GM19324 (cell line): ENCODE measurements at regions not wholly inside any gene's neighbourhood (a gene's known extent, or its start where the extent isn't known, plus 50 kb on each side); places are given as distances from the start of the nearest gene placed in this dataset.
"Not testable (repeated sequence)": the region's sequence is repeated elsewhere in the genome, so short reads cannot be mapped to it uniquely, and the experiment has no call there.

Experiments used
- ATAC-seq: cut with Tn5 transposase; IDR thresholded peaks from one replicate; pipeline ENCODE4 v1.9.1; 2021; ENCODE audit warnings: mild to moderate bottlenecking, moderate library complexity; ENCODE audit not compliant: unreplicated experiment, low FRiP score

- ATAC-seq: no peak
These were observed 137.7 kb downstream of the AHR start for GRCh38 chr7:17436126-17436525.

- no peak for ATAC-seq
These were observed 139.1 kb downstream of the AHR start for GRCh38 chr7:17437586-17437985.

- ATAC-seq: not testable (repeated sequence)
These were observed 141.8 kb downstream of the AHR start for GRCh38 chr7:17440025-17440784.

DNA sequence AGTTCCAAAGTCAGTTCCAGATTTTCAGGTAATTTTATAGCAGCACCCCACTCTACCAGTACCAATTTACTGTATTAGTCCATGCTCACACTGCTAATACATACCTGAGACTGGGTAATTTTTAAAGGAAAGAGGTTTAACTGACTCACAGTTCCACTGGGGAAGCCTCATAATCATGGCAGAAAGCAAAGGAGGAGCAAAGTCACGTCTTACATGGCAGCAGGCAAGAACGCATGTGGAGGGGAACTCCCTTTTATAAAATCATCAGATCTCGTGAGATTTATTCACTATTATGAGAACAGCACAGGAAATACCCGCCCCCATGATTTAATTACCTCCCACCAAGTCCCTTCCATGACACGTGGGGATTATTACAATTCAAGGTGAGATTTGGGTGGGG, 142.4 kb downstream of the AHR start:
- ATAC-seq: no peak

DNA sequence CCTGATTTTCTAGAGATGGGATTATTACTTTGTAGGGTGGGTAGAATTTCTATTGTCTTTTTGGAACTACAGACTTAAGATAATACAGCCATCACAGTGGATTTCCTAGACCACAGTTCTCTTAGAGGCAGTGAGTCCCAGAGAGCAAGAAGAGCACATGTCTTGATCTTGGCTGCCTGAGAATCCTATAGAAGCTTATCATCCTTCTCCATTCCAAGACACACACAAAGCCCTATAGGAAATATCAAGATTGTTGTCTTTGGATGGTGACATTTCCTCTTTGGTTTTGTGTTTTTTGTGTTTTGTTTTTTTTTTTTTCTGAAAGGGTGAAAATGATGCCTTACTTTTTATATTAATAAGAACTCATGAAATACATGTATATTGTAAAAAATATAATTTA, 143.1 kb downstream of the AHR start:
- ATAC-seq: no peak

DNA sequence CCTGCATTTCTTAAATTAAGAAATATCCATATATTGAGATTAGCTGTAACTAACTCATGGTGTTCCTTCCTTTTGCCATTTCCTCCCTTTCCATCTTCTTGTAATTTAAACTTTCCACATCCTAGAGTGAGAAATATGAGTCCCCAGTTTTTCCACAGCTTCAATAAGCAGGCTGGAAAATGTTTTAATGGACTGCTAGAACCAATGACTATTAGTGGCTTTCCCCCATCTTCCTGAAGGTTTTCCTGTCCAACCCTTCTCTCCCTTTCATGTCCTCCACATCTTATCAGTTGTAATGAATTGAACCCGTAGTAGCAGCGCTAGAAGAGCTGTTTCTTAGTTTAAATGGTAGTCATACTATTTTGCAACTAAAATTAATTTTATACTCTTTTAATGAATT, 145.7 kb downstream of the AHR start:
- ATAC-seq: no peak

DNA sequence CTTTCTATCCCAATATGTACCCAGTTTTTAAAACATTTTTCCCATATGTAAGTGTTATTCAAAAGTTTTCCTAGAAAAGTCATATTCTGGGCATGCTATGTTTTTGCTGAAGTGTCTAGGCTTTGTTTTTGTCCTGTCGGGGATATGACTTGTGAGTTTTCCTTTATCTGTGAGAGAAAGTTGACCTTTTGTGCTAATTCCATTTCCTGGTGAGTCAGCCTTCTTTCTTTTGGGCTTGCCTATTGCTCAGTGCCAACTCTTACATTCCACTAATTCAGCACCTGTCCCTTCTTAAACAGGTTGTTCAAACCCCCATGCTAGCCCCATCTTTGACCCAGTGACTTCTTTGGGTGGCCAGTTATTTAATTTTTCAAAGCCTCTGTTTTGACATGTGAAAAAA, 146.2 kb downstream of the AHR start:
- ATAC-seq: no peak

DNA sequence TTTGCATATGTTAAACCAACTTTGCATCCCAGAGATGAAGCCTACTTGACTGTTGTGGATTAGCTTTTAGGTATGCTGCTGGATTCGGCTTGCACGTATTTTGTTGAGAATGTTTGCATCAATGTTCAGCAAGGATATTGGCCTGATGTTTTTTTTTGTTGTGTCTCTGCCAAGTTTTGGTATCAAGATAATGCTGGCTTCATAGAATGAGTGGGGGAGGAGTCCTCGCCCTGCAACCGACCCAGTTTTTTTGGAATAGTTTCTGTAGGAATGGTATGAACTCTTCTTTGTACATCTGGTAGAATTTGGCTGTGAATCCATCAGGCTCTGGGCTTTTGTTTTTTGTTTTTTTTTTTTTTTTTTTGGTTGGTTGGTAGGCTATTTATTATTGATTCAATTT, 147.9 kb downstream of the AHR start:
- ATAC-seq: no peak

GRCh38 chr7:17447728-17448478, 149.5 kb downstream of the AHR start:
- ATAC-seq: no peak

- ATAC-seq: no peak
These were observed 150.3 kb downstream of the AHR start for GRCh38 chr7:17448479-17449423.

GRCh38 chr7:17456541-17456940, 158.1 kb downstream of the AHR start:
- no peak for ATAC-seq

- no peak for ATAC-seq
These were observed 161.5 kb downstream of the AHR start for GRCh38 chr7:17460001-17460400.

- ATAC-seq: no peak
These were observed 162.2 kb downstream of the AHR start for GRCh38 chr7:17460665-17461064.

GRCh38 chr7:17462131-17462631, 163.7 kb downstream of the AHR start:
- no peak for ATAC-seq

- ATAC-seq: no peak
These were observed 165.1 kb downstream of the AHR start for GRCh38 chr7:17463511-17464085.

- no peak for ATAC-seq
These were observed 167.8 kb downstream of the AHR start for GRCh38 chr7:17466216-17466615.

DNA sequence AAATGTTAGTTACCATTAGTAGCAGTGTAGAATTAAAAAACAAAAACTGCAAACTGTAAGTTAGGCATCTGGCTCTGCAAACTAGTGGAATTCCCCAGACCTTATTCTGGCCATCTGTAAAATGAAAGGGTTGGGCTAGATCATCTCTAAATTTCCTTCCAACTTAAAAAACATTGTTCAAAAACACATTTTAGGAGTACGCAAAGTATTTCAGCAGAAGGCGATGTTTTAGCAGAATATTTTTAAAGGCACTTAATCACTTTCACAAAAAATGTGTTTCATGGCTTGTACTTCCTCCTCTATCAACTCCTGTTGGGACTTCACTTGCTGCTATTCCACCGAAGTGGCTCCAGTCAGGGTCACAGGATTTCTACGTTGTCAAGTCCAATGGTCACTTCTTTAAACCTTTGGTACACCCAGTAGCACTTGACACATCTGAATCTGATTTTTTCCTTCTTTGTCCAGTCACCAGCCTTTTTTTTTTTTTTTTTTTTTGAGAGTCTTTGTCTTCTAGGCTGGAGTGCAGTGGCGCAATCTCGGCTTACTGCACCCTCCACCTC, 169.0 kb downstream of the AHR start:
- no peak for ATAC-seq

DNA sequence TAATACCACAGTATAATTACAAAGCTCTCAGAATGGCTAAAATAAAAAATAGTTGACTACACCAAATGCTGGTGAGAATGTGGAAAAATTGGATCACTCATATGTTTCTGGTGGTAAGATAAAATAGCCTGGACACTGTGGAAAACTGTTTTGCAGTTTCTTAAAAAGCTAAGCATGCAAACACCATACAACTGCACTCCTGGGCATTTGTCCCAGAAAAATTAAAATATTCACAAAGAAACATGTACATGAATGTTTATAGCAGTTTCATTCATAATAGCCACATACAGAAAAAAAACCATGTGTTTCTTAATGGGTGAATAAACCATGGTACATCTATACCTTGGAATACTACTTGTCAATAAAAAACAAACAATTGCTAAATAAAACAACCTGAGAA, 172.9 kb downstream of the AHR start:
- no peak for ATAC-seq

DNA sequence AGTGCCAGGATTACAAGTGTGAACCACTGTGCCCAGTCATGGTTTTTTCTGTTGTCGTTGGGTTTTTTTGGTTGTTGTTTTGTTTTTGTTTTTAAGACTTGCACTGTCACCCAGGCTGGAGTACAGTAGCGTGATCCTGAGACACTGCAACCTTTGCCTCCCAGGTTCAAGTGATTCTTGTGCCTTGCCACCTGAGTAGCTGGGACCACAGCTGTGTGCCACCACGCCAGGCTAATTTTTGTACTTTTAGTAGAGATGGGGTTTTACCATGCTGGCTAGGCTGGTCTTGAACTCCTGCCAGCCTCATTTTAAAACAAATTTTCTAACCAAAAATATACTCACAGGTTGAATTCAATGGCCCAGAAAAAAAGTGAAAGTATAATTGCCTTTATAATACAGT, 174.1 kb downstream of the AHR start:
- no peak for ATAC-seq

DNA sequence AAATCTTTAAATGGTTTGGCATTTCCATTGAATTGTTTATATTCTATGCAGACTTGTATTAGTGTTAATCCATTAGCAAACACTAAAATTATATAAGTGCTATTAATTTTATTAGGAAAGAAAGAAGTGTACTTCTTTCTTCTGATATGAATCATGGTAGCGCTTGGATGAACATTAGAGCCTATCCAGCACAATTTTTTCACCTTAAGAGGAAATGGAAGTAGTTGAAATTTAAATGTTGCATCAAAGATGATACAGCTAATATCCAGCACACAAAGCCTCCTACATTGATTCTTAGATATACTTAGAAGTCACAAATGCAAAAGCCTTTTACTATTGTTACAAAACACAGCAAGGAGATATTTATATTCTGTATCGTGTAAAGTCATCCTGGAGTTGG, 174.5 kb downstream of the AHR start:
- ATAC-seq: no peak
